ENCODE measurements at regions not wholly inside any gene's neighbourhood (a gene's known extent, or its start where the extent isn't known, plus 50 kb on each side); places are given as distances from the start of the nearest gene placed in this dataset.

- no peak for TF ChIP-seq PRDM15 (CRISPR knock-in tag; IDR thresholded peaks at IDR 0.05)
- TF ChIP-seq FOXP4 (CRISPR knock-in tag; IDR thresholded peaks at IDR 0.05) = no peak
- no peak for TF ChIP-seq ZSCAN18 (CRISPR knock-in tag; IDR thresholded peaks at IDR 0.05)
- no peak for TF ChIP-seq MYBL2 (CRISPR knock-in tag; IDR thresholded peaks at IDR 0.05)
- TF ChIP-seq FOXP1 (CRISPR knock-in tag; IDR thresholded peaks at IDR 0.05; ENCODE audit: borderline replicate concordance) = no peak
These were observed 58.1 kb upstream of the MYCBP2 start (continued) for GRCh38 chr13:77384999-77385398.

- Mint-ChIP-seq H3K36me3 (peaks cover 5% of the 10 kb centered on the region; the same call in 1 of the 2 replicates), H3K4me3 (peak overlapping the region; percentile 30; the same call in 1 of the 2 replicates), H3K27ac (peak overlapping the region; percentile 52), H3K27me3 (ENCODE audit: low read depth) (no peaks in the 10 kb centered on the region), H3K9me3 (peaks cover 12% of the 10 kb centered on the region), H3K4me1 (peaks cover 36% of the 10 kb centered on the region)
- ATAC-seq = peak; percentile 52; the same call in 1 of the 2 replicates
- TF ChIP-seq ETV6 (CRISPR knock-in tag; IDR thresholded peaks at IDR 0.05) (no peak), CDX4 (CRISPR knock-in tag; IDR thresholded peaks at IDR 0.05; ENCODE audit: borderline replicate concordance) (no peak), GABPB1 (CRISPR knock-in tag; IDR thresholded peaks at IDR 0.05) (no peak), ESRRA (CRISPR knock-in tag; IDR thresholded peaks at IDR 0.05; ENCODE audit: borderline replicate concordance) (no peak), ZMAT4 (CRISPR knock-in tag; IDR thresholded peaks at IDR 0.05) (no peak), JAZF1 (CRISPR knock-in tag; IDR thresholded peaks at IDR 0.05) (no peak), MAX (CRISPR knock-in tag; IDR thresholded peaks at IDR 0.05) (no peak), PREB (CRISPR knock-in tag; IDR thresholded peaks at IDR 0.05; ENCODE audit: borderline replicate concordance) (no peak), USF2 (CRISPR knock-in tag; IDR thresholded peaks at IDR 0.05) (no peak), TP53 (CRISPR knock-in tag; IDR thresholded peaks at IDR 0.05) (no peak), NFE2L1 (CRISPR knock-in tag; IDR thresholded peaks at IDR 0.05) (no peak), PRDM15 (CRISPR knock-in tag; IDR thresholded peaks at IDR 0.05) (no peak), SP1 (CRISPR knock-in tag; conservative IDR thresholded peaks at IDR 0.05) (no peak)
- POLR2A ChIA-PET = no interaction called here
- CTCF ChIA-PET = interaction anchor here (1.4 kb wide), 1 partner anchor 95 kb away, joined by 4 read pairs; no protein-coding TSS in a partner anchor
- DNase-seq (ENCODE audit: low spot score) = no peak
These were observed 56.2 kb upstream of the MYCBP2 start for GRCh38 chr13:77383097-77383496.
